DMS114 treated with DMSO at 0.1 percent for 48 hours (cell line): ENCODE measurements at regions not wholly inside any gene's neighbourhood (a gene's known extent, or its start where the extent isn't known, plus 50 kb on each side); places are given as distances from the start of the nearest gene placed in this dataset.

Experiments
- DNase-seq: peaks from one replicate; lab custom pipeline; 2025; ENCODE audit not compliant: unreplicated experiment; lab: John Stamatoyannopoulos, UW

- DNase-seq = no peak
Observed at GRCh38 chr3:188057124-188057523, 96.8 kb upstream of the LPP start.

- no peak for DNase-seq
Observed at GRCh38 chr3:188058569-188059184, 95.3 kb upstream of the LPP start.

- no peak for DNase-seq
Observed at GRCh38 chr3:188059351-188059750, 94.6 kb upstream of the LPP start.

- DNase-seq = no peak
Observed at GRCh38 chr3:188060264-188060835, 93.6 kb upstream of the LPP start.

DNA sequence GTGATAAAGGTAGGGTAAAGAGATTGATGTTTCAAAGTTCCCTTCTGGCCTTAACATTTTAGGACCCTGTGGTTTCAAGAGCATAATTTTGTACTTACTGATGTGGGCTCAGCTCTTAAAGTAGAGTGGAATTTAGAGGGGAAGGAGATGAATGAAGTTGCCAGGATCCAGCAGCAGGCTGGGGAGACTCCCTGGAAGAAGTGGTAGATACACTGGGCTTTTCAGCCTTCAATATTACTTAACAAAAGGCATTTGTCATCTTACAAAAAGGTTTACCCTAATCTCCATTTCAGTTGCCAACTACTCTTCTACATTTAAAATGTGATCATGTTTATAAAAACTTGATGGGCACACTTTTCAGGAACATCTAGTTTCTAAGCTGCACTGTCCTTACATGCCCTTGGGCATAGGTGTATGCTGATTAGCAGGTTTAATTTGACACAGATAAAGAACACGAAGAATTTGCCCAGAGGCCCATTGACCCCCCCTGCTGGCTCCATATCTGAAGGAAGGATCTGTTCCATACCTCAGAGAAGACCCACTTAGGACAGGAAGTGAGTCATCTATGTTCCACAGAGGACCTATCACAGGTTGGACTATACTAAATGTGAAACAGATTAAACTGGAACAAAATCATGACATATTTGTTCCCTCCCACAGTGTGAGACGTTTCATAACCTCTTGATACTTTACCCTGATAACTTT is 93.0 kb upstream of the LPP start:
- DNase-seq = no peak

DNA sequence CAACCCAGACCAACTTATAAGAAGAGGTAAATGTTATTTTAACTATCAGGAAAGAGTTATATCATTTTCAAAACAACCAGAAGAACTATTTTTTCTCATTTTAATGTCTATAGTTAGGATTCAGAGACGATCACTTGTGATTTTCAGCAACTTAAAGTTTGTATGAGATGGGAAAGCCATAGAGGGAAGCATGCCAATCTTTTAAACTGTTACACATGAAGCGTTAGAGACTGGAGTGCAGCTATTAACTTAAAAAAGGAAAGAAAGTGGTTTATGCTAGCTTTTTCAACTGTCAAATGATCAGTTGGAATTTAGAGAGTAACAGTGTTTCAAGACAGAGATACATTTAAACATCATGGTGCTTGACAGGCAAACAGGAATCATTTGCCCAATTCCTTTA is 91.7 kb upstream of the LPP start:
- no peak for DNase-seq

DNA sequence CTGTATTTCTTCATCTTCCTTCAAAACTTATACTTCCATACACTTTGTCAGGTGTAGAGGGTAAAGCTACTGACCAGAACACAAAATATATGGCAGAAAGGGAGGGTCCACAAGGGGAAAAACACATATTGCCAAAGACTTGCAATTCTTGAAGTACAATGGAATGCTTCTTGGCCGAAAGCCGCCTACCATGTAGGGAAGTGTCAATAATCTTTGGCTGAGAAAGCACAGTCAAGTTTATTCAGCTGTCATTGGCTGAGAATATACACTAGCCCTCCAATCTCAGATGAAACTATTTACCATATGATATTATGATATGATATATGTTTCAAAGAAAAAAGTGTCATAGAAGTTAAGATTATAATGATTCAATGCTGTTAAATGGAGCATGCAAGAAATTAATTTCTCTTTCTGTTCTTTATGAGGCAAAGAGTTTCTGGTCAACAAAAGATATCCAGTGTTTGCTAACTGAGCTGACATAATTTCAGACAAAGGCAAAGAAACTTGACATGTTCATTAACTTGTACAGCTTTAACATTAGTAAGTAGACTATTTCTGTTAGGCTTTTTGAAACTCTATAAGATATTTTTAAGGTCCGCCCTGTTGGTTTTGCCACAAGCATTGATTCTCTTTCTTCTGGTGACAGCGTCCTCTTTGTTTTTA is 89.0 kb upstream of the LPP start:
- DNase-seq = no peak

- no peak for DNase-seq
Observed at GRCh38 chr3:188066141-188066540, 87.8 kb upstream of the LPP start.

- DNase-seq = no peak
Observed at GRCh38 chr3:188067932-188068331, 86.0 kb upstream of the LPP start.

DNA sequence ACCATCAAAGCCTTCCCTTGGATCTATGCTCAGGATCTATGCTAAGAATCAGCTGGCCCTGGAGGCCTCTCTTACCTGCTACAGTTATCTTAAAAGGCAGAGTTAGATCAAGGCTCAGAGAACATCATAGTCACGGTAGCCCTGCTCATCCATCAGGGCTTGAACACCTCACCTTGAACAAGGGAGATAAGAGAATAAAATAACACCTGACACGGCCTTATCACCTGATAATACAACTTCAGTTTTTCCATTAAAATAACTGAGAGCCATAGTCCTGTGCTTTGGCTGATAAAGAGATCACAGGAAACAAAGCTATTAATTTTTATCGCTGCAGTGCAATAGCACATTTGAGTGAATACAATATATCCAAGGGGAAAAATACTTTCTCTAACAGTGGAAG is 85.6 kb upstream of the LPP start:
- DNase-seq = no peak

- DNase-seq = no peak
Observed at GRCh38 chr3:188071636-188072035, 82.3 kb upstream of the LPP start.

DNA sequence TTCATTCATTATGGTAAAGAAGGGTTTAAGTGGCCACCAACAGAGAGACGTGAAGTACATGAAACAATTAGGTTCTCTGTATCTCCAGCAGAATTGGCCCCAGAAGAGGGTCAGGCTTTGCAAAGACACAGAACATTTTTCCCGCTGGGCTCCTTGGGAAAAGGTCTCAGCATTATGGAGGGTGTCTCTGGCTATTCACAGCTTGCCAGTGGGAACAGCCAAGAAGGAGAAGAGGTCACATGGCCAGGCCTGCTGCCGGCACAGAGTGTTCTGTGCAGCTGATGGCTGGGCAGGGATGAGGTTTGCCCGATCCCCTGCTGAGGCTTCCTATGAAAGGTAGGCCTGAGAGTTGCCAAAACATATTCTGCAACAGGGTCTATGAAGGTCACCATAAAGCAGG is 77.8 kb upstream of the LPP start:
- DNase-seq = no peak

- DNase-seq = no peak
Observed at GRCh38 chr3:188077160-188077799, 76.7 kb upstream of the LPP start.

- DNase-seq = no peak
Observed at GRCh38 chr3:188080091-188080490, 73.9 kb upstream of the LPP start.

GRCh38 chr3:188082031-188082430 is 71.9 kb upstream of the LPP start:
- DNase-seq = no peak

GRCh38 chr3:188082450-188082849 is 71.5 kb upstream of the LPP start:
- no peak for DNase-seq

DNA sequence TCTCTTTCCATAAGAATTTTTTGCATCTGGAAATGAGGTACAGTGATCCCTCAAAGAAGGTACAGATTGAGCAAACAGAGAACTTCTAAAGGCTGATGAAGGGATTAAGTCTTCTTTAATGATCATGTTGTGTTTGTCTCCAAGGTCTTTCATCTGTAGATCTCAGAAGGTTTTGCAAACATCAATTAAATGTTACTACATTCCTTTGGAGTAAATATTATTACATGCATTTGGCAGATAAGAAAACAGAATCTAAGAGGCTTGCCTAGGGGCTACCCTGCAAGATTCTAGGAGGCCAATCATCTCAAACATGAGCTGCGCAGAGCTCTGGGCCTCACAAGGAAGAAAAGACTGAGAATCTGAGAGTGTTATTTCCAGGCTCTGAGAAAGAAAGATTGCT is 70.9 kb upstream of the LPP start:
- DNase-seq = no peak

DNA sequence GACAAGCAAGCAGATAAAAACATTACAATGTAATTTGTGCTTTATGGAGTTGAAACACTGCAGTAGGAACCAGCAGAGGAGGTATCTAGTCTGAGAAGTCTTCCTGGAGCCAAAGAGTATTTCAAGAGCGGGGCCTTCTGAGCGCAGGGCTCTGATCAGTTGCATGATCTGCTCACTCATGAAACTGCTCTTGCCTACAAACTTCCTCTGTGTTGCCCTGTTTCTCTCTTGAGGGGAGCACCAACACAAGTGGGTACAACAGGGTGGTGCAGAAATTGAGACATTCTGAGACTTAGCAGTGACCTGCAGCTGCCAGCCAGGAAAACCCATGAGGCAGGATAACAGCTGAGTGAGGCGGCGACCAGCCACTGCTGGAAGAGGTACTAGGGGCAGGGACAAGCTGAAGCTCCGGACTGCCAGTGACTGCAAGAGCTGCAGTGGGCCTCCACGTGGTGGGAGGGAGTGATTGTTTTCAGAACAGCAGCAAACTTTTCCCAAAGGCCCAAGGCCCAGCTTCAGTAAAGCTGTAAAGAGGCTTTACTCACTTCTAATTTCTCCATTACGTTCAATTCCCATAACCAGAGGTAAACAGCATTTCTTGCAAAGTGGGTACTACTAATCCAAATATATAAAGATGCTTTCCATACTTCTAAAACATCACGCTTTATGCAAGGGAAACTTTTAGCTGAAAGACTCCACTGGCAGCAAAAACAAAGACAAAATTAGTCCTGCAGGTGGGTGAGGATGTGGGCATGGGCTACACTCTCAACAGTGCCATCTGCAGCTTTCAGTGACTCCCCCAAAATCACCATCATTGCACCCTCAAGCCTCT is 69.0 kb upstream of the LPP start:
- DNase-seq = no peak

DNA sequence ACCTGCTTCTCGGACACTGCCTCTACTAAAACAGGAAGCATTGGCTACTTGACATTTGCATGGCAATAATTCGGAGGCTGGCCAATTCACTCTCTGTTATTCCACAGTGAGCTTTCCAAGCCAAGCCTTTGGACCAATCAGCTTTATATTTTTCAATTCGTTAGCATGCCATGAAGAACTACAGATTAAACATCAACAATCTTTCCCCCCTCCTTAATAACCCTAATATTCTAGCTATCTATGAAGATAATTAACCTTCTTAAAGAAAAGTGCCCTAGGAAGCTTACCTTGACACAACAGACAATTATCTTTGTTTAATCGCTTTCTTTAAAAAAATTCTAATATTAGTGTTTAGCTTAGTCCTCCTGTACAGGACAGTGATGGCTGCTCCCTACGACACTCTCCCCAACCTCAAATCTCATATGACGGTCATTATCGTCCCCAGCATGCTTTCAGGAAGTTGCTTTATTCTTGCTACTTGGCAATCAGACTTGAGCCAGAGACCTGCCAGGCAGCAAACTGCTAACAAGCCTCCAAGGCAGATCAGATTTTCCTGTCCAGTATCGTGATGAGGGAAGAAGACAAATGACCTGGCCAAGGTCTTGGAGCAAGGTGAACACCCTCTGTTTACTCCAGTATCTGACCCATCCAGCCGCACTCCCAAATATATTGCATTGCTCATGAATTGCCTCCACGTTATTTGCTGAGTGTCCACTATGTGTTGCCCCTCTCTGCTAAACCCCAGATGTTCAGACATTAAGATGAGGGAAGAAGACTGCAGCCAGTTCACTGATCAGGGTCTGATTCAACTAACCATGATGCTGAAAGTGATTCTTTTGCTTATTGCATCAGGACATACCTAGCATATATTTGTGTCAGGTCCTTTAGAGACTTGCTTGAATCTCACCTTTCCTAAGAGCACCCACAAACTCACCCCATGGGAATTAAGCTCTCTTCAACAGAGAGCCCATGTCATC is 68.1 kb upstream of the LPP start:
- DNase-seq = no peak
